ENCODE measurements at regions not wholly inside any gene's neighbourhood (a gene's known extent, or its start where the extent isn't known, plus 50 kb on each side); places are given as distances from the start of the nearest gene placed in this dataset.

DNA sequence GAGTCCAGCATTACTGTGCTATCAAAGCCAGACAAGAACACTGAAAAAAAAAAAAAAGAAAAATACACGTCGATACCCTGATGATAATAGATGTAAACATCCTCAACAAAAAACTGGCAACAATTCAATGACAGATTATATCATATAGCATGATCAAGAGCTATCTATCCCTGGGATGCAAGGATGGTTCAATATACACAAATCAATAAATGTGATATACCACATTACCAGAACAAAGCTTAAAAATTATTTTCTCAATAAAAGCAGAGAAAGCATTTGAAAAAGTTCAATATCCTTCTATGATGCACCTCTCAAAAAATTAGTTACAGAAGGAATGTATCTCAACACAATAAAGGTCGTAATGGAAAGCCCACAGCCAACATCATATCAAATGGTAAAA, 332.8 kb upstream of the MMADHC start:
- BruUV-seq (replicated peaks) = no TSS peak
- H3K27me3 ChIP-seq (ENCODE audit: insufficient read depth, low read length) = no peaks in the 10 kb centered on the region
- no peaks in the 10 kb centered on the region for H3K9me2 ChIP-seq (ENCODE audit: insufficient read depth)
- H3K27ac ChIP-seq (ENCODE audit: low read depth, low read length) = no peak overlapping the region
- no peaks in the 10 kb centered on the region for H4K20me1 ChIP-seq (ENCODE audit: insufficient read depth)
- RAD21 ChIA-PET (ENCODE audit: low non-redundant PET in 1 of 2, low total read pairs in 2 of 2, uncharacterized antibody in 2 of 2, unreplicated experiment in 2 of 2) = no interaction called here
- no peaks in the 10 kb centered on the region for H3K79me2 ChIP-seq (ENCODE audit: insufficient read depth, low read length)
- DNase-seq (ENCODE audit: low read depth, low spot score) (no peak), ATAC-seq (no peak)
- no peaks in the 10 kb centered on the region for H3K36me3 ChIP-seq (ENCODE audit: control insufficient read depth in 1 of 2, insufficient read depth in 2 of 2, low read length in 2 of 2)
- no peak overlapping the region for H2AFZ ChIP-seq (ENCODE audit: low read depth, low read length, poor library complexity, severe bottlenecking)
- POLR2A ChIA-PET = no interaction called here
- intact Hi-C loops (cut with micrococcal nuclease) = no loop called here
- no peak overlapping the region for H3K9ac ChIP-seq (ENCODE audit: low read length)
- no peak overlapping the region for H3K4me3 ChIP-seq (replicated peaks in 1 of 2; ENCODE audit: low read depth in 1 of 2, low read length in 2 of 2)
- no peaks in the 10 kb centered on the region; a peak in 1 of 4 replicates for H3K9me3 ChIP-seq (ENCODE audit: control insufficient read depth in 1 of 2, insufficient read depth in 1 of 2, low read depth in 1 of 2, low read length in 2 of 2)
- H3K4me1 ChIP-seq (ENCODE audit: control insufficient read depth in 1 of 2, insufficient read depth in 2 of 2, low read length in 2 of 2) = no peaks in the 10 kb centered on the region
- TF ChIP-seq, protein P1, sequence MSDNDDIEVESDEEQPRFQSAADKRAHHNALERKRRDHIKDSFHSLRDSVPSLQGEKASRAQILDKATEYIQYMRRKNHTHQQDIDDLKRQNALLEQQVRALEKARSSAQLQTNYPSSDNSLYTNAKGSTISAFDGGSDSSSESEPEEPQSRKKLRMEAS (IDR thresholded peaks at IDR 0.05) = no peak
- TF ChIP-seq EZH2 (IDR thresholded peaks at IDR 0.05) (no peak), POLR2AphosphoS5 (IDR thresholded peaks at IDR 0.05; ENCODE audit: low read depth, low read length) (no peak), JUND (IDR thresholded peaks at IDR 0.05) (no peak), CBX3 (IDR thresholded peaks at IDR 0.05; ENCODE audit: low read depth) (no peak), CEBPB (IDR thresholded peaks at IDR 0.05; ENCODE audit: low read depth) (no peak), ZFX (IDR thresholded peaks at IDR 0.05) (no peak), POLR2A (IDR thresholded peaks at IDR 0.05; ENCODE audit: borderline replicate concordance, extremely low read depth, insufficient read depth, insufficient read length) (no peak), FOSL1 (IDR thresholded peaks at IDR 0.05; ENCODE audit: low read depth) (no peak), EGR1 (IDR thresholded peaks at IDR 0.05; ENCODE audit: low read depth) (no peak), ZNF274 (IDR thresholded peaks at IDR 0.05; ENCODE audit: low read depth, low read length) (no peak), SRF (IDR thresholded peaks at IDR 0.05; ENCODE audit: low read depth) (no peak), YY1 (IDR thresholded peaks at IDR 0.05; ENCODE audit: extremely low read depth, insufficient replicate concordance, low read depth, low read length) (no peak)
- TF ChIP-seq, protein P2, sequence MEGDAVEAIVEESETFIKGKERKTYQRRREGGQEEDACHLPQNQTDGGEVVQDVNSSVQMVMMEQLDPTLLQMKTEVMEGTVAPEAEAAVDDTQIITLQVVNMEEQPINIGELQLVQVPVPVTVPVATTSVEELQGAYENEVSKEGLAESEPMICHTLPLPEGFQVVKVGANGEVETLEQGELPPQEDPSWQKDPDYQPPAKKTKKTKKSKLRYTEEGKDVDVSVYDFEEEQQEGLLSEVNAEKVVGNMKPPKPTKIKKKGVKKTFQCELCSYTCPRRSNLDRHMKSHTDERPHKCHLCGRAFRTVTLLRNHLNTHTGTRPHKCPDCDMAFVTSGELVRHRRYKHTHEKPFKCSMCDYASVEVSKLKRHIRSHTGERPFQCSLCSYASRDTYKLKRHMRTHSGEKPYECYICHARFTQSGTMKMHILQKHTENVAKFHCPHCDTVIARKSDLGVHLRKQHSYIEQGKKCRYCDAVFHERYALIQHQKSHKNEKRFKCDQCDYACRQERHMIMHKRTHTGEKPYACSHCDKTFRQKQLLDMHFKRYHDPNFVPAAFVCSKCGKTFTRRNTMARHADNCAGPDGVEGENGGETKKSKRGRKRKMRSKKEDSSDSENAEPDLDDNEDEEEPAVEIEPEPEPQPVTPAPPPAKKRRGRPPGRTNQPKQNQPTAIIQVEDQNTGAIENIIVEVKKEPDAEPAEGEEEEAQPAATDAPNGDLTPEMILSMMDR (IDR thresholded peaks at IDR 0.05 in 2 of 3, conservative IDR thresholded peaks at IDR 0.05 in 1 of 3; ENCODE audit: borderline replicate concordance in 1 of 3, insufficient read depth in 1 of 3, low read depth in 2 of 3, low read length in 2 of 3) = no peak
- TF ChIP-seq, protein P3, sequence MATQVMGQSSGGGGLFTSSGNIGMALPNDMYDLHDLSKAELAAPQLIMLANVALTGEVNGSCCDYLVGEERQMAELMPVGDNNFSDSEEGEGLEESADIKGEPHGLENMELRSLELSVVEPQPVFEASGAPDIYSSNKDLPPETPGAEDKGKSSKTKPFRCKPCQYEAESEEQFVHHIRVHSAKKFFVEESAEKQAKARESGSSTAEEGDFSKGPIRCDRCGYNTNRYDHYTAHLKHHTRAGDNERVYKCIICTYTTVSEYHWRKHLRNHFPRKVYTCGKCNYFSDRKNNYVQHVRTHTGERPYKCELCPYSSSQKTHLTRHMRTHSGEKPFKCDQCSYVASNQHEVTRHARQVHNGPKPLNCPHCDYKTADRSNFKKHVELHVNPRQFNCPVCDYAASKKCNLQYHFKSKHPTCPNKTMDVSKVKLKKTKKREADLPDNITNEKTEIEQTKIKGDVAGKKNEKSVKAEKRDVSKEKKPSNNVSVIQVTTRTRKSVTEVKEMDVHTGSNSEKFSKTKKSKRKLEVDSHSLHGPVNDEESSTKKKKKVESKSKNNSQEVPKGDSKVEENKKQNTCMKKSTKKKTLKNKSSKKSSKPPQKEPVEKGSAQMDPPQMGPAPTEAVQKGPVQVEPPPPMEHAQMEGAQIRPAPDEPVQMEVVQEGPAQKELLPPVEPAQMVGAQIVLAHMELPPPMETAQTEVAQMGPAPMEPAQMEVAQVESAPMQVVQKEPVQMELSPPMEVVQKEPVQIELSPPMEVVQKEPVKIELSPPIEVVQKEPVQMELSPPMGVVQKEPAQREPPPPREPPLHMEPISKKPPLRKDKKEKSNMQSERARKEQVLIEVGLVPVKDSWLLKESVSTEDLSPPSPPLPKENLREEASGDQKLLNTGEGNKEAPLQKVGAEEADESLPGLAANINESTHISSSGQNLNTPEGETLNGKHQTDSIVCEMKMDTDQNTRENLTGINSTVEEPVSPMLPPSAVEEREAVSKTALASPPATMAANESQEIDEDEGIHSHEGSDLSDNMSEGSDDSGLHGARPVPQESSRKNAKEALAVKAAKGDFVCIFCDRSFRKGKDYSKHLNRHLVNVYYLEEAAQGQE (IDR thresholded peaks at IDR 0.05; ENCODE audit: low read depth) = no peak
- TF ChIP-seq, protein P4, sequence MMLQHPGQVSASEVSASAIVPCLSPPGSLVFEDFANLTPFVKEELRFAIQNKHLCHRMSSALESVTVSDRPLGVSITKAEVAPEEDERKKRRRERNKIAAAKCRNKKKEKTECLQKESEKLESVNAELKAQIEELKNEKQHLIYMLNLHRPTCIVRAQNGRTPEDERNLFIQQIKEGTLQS (IDR thresholded peaks at IDR 0.05) = no peak
- CTCF ChIA-PET = no interaction called here
- no peak overlapping the region for H3K4me2 ChIP-seq (ENCODE audit: low read length)
